Mucosa of gallbladder (tissue), 1 donor: ENCODE measurements at regions not wholly inside any gene's neighbourhood (a gene's known extent, or its start where the extent isn't known, plus 50 kb on each side); places are given as distances from the start of the nearest gene placed in this dataset.
"Not testable (repeated sequence)": the region's sequence is repeated elsewhere in the genome, so short reads cannot be mapped to it uniquely, and the experiment has no call there.

ENCODE experiments used
- DNase-seq: peaks from one replicate; pipeline ENCODE4 v3.0.0-alpha.2; 2020; ENCODE audit warnings: low spot score
- donor health status: DM: no; HTN: no; CAD: no.

GRCh38 chr2:66242888-66243287 is 192.0 kb upstream of the MEIS1 start:
- not testable (repeated sequence) for DNase-seq

GRCh38 chr2:66242099-66242789 is 192.7 kb upstream of the MEIS1 start:
- no peak for DNase-seq

- peak; percentile 38 for DNase-seq
These were observed 194.6 kb upstream of the MEIS1 start for GRCh38 chr2:66240286-66240685.

GRCh38 chr2:66239655-66240054 is 195.3 kb upstream of the MEIS1 start:
- DNase-seq = peak; percentile 17

- DNase-seq = no peak
These were observed 197.0 kb upstream of the MEIS1 start for GRCh38 chr2:66237803-66238379.

GRCh38 chr2:66236816-66237802 is 197.8 kb upstream of the MEIS1 start:
- DNase-seq = no peak

- no peak for DNase-seq
These were observed 198.7 kb upstream of the MEIS1 start for GRCh38 chr2:66236067-66236685.

- DNase-seq = no peak
These were observed 199.5 kb upstream of the MEIS1 start for GRCh38 chr2:66235428-66235827.

- DNase-seq = no peak
These were observed 200.9 kb upstream of the MEIS1 start for GRCh38 chr2:66233981-66234380.

- DNase-seq = no peak
These were observed 206.8 kb upstream of the MEIS1 start for GRCh38 chr2:66228128-66228547.

- peak; percentile 20 for DNase-seq
These were observed 217.8 kb upstream of the MEIS1 start for GRCh38 chr2:66217039-66217585.

GRCh38 chr2:66212749-66213148 is 222.2 kb upstream of the MEIS1 start:
- no peak for DNase-seq

- DNase-seq = no peak
These were observed 232.3 kb upstream of the MEIS1 start for GRCh38 chr2:66202586-66202985.

- no peak for DNase-seq
These were observed 233.7 kb upstream of the MEIS1 start for GRCh38 chr2:66201242-66201641.

GRCh38 chr2:66198873-66199272 is 236.1 kb upstream of the MEIS1 start:
- DNase-seq = no peak

- DNase-seq = no peak
These were observed 242.0 kb upstream of the MEIS1 start for GRCh38 chr2:66192888-66193287.

- DNase-seq = no peak
These were observed 243.6 kb upstream of the MEIS1 start for GRCh38 chr2:66191311-66191710.

GRCh38 chr2:66189553-66189952 is 245.4 kb upstream of the MEIS1 start:
- no peak for DNase-seq

GRCh38 chr2:66186537-66186936 is 248.4 kb upstream of the MEIS1 start:
- DNase-seq = no peak

GRCh38 chr2:66185497-66186054 is 249.3 kb upstream of the MEIS1 start:
- no peak for DNase-seq

- not testable (repeated sequence) for DNase-seq
These were observed 257.7 kb upstream of the MEIS1 start for GRCh38 chr2:66177128-66177796.
